Right lobe of liver (tissue), 6 donors: ENCODE measurements at regions not wholly inside any gene's neighbourhood (a gene's known extent, or its start where the extent isn't known, plus 50 kb on each side); places are given as distances from the start of the nearest gene placed in this dataset.

Experiments used
- ATAC-seq, 4 donors: fragments of 200-7000 bp; cut with Tn5 transposase; one replicate each; pipeline ENCODE4 v1.9.1; 2020; ENCODE audit warnings: mild to moderate bottlenecking in 4 of 4, moderate library complexity in 4 of 4
- DNase-seq, 3 donors: peaks; one replicate each; pipeline ENCODE4 v3.0.0-alpha.2; 2020
- H3K27ac ChIP-seq, 3 donors: fragments of 200-600 bp; one replicate each; pipeline ENCODE4 v1.8.0; 2022
- H3K27me3 ChIP-seq, 2 donors: fragments of 200-600 bp; one replicate each; pipeline ENCODE4 v1.8.0; 2022
- H3K36me3 ChIP-seq, 4 donors: fragments of 200-600 bp; sonication (generic) in 1 of 4; one replicate each; pipeline versions ENCODE4 v1.5.1 to v1.8.0; 2017 to 2022; ENCODE audit warnings: control low read depth in 1 of 4
- H3K4me1 ChIP-seq, 4 donors: fragments of 200-600 bp; sonication (generic) in 1 of 4; one replicate each; pipeline versions ENCODE4 v1.5.1 to v1.8.0; 2017 to 2022; ENCODE audit warnings: control low read depth in 1 of 4
- H3K4me3 ChIP-seq, 3 donors: fragments of 200-600 bp; one replicate each; pipeline ENCODE4 v1.8.0; 2022
- H3K9me3 ChIP-seq, 4 donors: fragments of 200-600 bp; sonication (generic) in 1 of 4; one replicate each; pipeline versions ENCODE4 v1.5.1 to v1.8.0; 2017 to 2022; ENCODE audit warnings: control low read depth in 1 of 4
- CTCF ChIP-seq, 4 donors: fragments of 200-600 bp in 3 of 4; fragments of 450-650 bp in 1 of 4; IDR thresholded peaks; one replicate each; pipeline versions ENCODE4 v1.5.1 to v1.8.0; 2016 to 2022; ENCODE audit warnings: antibody characterized with exemption in 4 of 4, mild to moderate bottlenecking in 2 of 4
- POLR2A ChIP-seq: fragments of 450-650 bp; IDR thresholded peaks from one replicate; pipeline ENCODE4 v1.6.1; 2017; ENCODE audit warnings: antibody characterized with exemption, mild to moderate bottlenecking
- WGBS: methylation state at CpG from one replicate; pipeline ENCODE4 v1.1.6; 2018; ENCODE audit warnings: low coverage, low lambda C conversion rate; ENCODE audit not compliant: insufficient coverage; ENCODE audit errors: missing lambda C conversion rate; 5-methylcytosine and 5-hydroxymethylcytosine counted together
- intact Hi-C, 2 donors: fragments of 100-400 bp; cut with DNase I; formaldehyde crosslinking; loops; one replicate each; pipeline versions ENCODE4 v1.11.2 to v1.14.1; 2022
- donor health status: DM: no; HTN: yes; CAD: no.
- donor health status: DM: no; HTN: no; CAD: no.
- donor health status: DM: no; HTN: no; CAD: no.
- donor health status: DM: no; HTN: yes; CAD: no.
- donor health status: DM: no; HTN: yes; CAD: no.

- Histone ChIP-seq H3K9me3 (no peaks in the 10 kb centered on the region), H3K4me3 (no peak overlapping the region), H3K27me3 (no peaks in the 10 kb centered on the region), H3K36me3 (no peaks in the 10 kb centered on the region), H3K27ac (no peak overlapping the region), H3K4me1 (no peaks in the 10 kb centered on the region)
- 64% methylated on average over 10 of the region's 10 CpGs for WGBS
- TF ChIP-seq POLR2A (no peak), CTCF (IDR thresholded peaks at IDR 0.05) (no peak)
- ATAC-seq (peak in 2 of 4 donors; percentile 21 to 45), DNase-seq (no peak)
- intact Hi-C loops: no loop called here
Measured at GRCh38 chr20:24045621-24046318, 57.2 kb upstream of the GGTLC1 start.

- H3K27me3 ChIP-seq: no peaks in the 10 kb centered on the region
- intact Hi-C loops: no loop called here
- DNase-seq: no peak
- no peak for TF ChIP-seq POLR2A
- TF ChIP-seq CTCF (IDR thresholded peaks at IDR 0.05): no peak
- H3K4me3 ChIP-seq: no peak overlapping the region
- no peaks in the 10 kb centered on the region for H3K4me1 ChIP-seq
- WGBS: 64% methylated on average over 1 of the region's 1 CpG
- no peak for ATAC-seq
- H3K36me3 ChIP-seq: no peaks in the 10 kb centered on the region
- H3K27ac ChIP-seq: no peak overlapping the region
- H3K9me3 ChIP-seq: no peaks in the 10 kb centered on the region
Measured at GRCh38 chr20:24043294-24043693, 54.7 kb upstream of the GGTLC1 start.

- ATAC-seq (no peak), DNase-seq (no peak)
- Histone ChIP-seq H3K4me3 (no peak overlapping the region), H3K9me3 (no peaks in the 10 kb centered on the region), H3K27ac (no peak overlapping the region), H3K36me3 (no peaks in the 10 kb centered on the region), H3K27me3 (no peaks in the 10 kb centered on the region), H3K4me1 (no peaks in the 10 kb centered on the region)
- intact Hi-C loops: no loop called here
- no peak for TF ChIP-seq POLR2A
- TF ChIP-seq CTCF (IDR thresholded peaks at IDR 0.05): no peak
- WGBS: 63% methylated on average over 1 of the region's 3 CpGs
Measured at GRCh38 chr20:24042646-24043045, 54.1 kb upstream of the GGTLC1 start.

- Histone ChIP-seq H3K4me3 (no peak overlapping the region), H3K9me3 (no peaks in the 10 kb centered on the region), H3K27ac (no peak overlapping the region), H3K36me3 (no peaks in the 10 kb centered on the region), H3K4me1 (no peaks in the 10 kb centered on the region), H3K27me3 (no peaks in the 10 kb centered on the region)
- WGBS: 60% methylated on average over 1 of the region's 1 CpG
- ATAC-seq: no peak
- TF ChIP-seq POLR2A: no peak
- no peak for TF ChIP-seq CTCF (IDR thresholded peaks at IDR 0.05)
- intact Hi-C loops: no loop called here
- no peak for DNase-seq
Measured at GRCh38 chr20:24040896-24041459, 52.4 kb upstream of the GGTLC1 start.
